Mesenchymal stem cell (in vitro differentiated cells and primary cell): ENCODE measurements at regions not wholly inside any gene's neighbourhood (a gene's known extent, or its start where the extent isn't known, plus 50 kb on each side); places are given as distances from the start of the nearest gene placed in this dataset.

Source experiments
- DNase-seq: peaks from one replicate; pipeline ENCODE4 v3.0.0-alpha.2; 2013
- H2AFZ ChIP-seq: one replicate; pipeline ENCODE4 v1.6.1; 2013; ENCODE audit warnings: low read depth, mild to moderate bottlenecking, control low read depth, inconsistent platforms, low read length, moderate library complexity
- H2AK5ac ChIP-seq: 2 replicates; pipeline ENCODE4 v1.6.1; 2013; ENCODE audit warnings: low read length, moderate library complexity, mild to moderate bottlenecking, inconsistent platforms; ENCODE audit not compliant: severe bottlenecking
- H2BK120ac ChIP-seq: one replicate; pipeline ENCODE4 v1.6.1; 2013; ENCODE audit warnings: low read depth, mild to moderate bottlenecking, inconsistent platforms, low read length, moderate library complexity
- H2BK12ac ChIP-seq, 2 experiments: one replicate each; pipeline ENCODE4 v1.6.1; 2013; ENCODE audit warnings: inconsistent platforms in 2 of 2, low read length in 2 of 2, mild to moderate bottlenecking in 2 of 2, moderate library complexity in 2 of 2, control low read depth in 1 of 2
- H2BK15ac ChIP-seq: one replicate; pipeline ENCODE4 v1.6.1; 2013; ENCODE audit warnings: mild to moderate bottlenecking, low read depth, inconsistent platforms; ENCODE audit not compliant: poor library complexity, severe bottlenecking
- H2BK5ac ChIP-seq: 2 replicates; pipeline ENCODE4 v1.6.1; 2013; ENCODE audit warnings: low read depth, mild to moderate bottlenecking, low read length, control low read depth, inconsistent platforms; ENCODE audit not compliant: poor library complexity, severe bottlenecking
- H3K14ac ChIP-seq, 2 experiments: one replicate each; pipeline ENCODE4 v1.6.1; 2013; ENCODE audit warnings: inconsistent platforms in 2 of 2, low read length in 2 of 2, control low read depth in 1 of 2, mild to moderate bottlenecking in 1 of 2, moderate library complexity in 1 of 2
- H3K18ac ChIP-seq, 2 experiments: one replicate each; pipeline ENCODE4 v1.6.1; 2013; ENCODE audit warnings: inconsistent platforms in 2 of 2, low read length in 2 of 2, control low read depth in 1 of 2, low read depth in 1 of 2, mild to moderate bottlenecking in 1 of 2
- H3K23ac ChIP-seq, 2 experiments: one replicate each; pipeline ENCODE4 v1.6.1; 2013; ENCODE audit warnings: inconsistent platforms in 2 of 2, low read length in 2 of 2, mild to moderate bottlenecking in 2 of 2, moderate library complexity in 2 of 2, control low read depth in 1 of 2
- H3K27ac ChIP-seq: 2 replicates; pipeline ENCODE4 v1.5.1; 2013; ENCODE audit warnings: mild to moderate bottlenecking, moderate library complexity, low read length, control low read depth, inconsistent platforms; ENCODE audit not compliant: poor library complexity, severe bottlenecking
- H3K27me3 ChIP-seq, 2 experiments: 2 replicates each; pipeline versions ENCODE4 v1.6.1 to v1.7.0; 2013; ENCODE audit warnings: low read length in 2 of 2, mild to moderate bottlenecking in 2 of 2, moderate library complexity in 2 of 2, control low read depth in 1 of 2, inconsistent platforms in 1 of 2; ENCODE audit not compliant: control insufficient read depth in 1 of 2, insufficient read depth in 1 of 2
- H3K36me3 ChIP-seq, 2 experiments: 2 replicates each; pipeline versions ENCODE4 v1.6.1 to v1.7.0; 2013; ENCODE audit warnings: low read length in 2 of 2, control low read depth in 1 of 2, inconsistent platforms in 1 of 2, low read depth in 1 of 2, mild to moderate bottlenecking in 1 of 2; ENCODE audit not compliant: insufficient read depth in 2 of 2, control insufficient read depth in 1 of 2
- H3K4ac ChIP-seq, 2 experiments: one replicate each; pipeline ENCODE4 v1.6.1; 2013; ENCODE audit warnings: inconsistent platforms in 2 of 2, low read length in 2 of 2, mild to moderate bottlenecking in 2 of 2, moderate library complexity in 2 of 2, control low read depth in 1 of 2, low read depth in 1 of 2
- H3K4me1 ChIP-seq: 2 replicates; pipeline ENCODE4 v1.6.1; 2013; ENCODE audit warnings: low read depth, low read length, control low read depth; ENCODE audit not compliant: control insufficient read depth, insufficient read depth
- H3K4me2 ChIP-seq: 2 replicates; pipeline ENCODE4 v1.6.1; 2013; ENCODE audit warnings: low read length, mild to moderate bottlenecking, inconsistent platforms; ENCODE audit not compliant: poor library complexity, severe bottlenecking
- H3K4me3 ChIP-seq, 2 experiments: 2 replicates each; pipeline versions ENCODE4 v1.5.1 to v1.7.0; 2013; ENCODE audit warnings: low read length in 2 of 2, mild to moderate bottlenecking in 2 of 2, control low read depth in 1 of 2, low read depth in 1 of 2; ENCODE audit not compliant: insufficient read depth in 1 of 2
- H3K79me1 ChIP-seq: replicated peaks from 2 replicates; pipeline ENCODE4 v1.6.1; 2013; ENCODE audit warnings: mild to moderate bottlenecking, control low read depth, low read length, inconsistent platforms; ENCODE audit not compliant: poor library complexity, severe bottlenecking
- H3K9ac ChIP-seq: 2 replicates; pipeline ENCODE4 v1.7.0; 2013; ENCODE audit warnings: mild to moderate bottlenecking, low read length, moderate library complexity
- H3K9me3 ChIP-seq: 2 replicates; pipeline ENCODE4 v1.7.0; 2013; ENCODE audit warnings: mild to moderate bottlenecking, low read length; ENCODE audit not compliant: control insufficient read depth
- H4K8ac ChIP-seq: one replicate; pipeline ENCODE4 v1.6.1; 2013; ENCODE audit warnings: inconsistent platforms, mild to moderate bottlenecking, low read length, moderate library complexity
- H4K91ac ChIP-seq: one replicate; pipeline ENCODE4 v1.6.1; 2013; ENCODE audit warnings: mild to moderate bottlenecking, low read length, inconsistent platforms
- WGBS: methylation state at CpG from one replicate; pipeline ENCODE4 v1.1.7; 2013; ENCODE audit warnings: mixed read lengths; 5-methylcytosine and 5-hydroxymethylcytosine counted together

DNA sequence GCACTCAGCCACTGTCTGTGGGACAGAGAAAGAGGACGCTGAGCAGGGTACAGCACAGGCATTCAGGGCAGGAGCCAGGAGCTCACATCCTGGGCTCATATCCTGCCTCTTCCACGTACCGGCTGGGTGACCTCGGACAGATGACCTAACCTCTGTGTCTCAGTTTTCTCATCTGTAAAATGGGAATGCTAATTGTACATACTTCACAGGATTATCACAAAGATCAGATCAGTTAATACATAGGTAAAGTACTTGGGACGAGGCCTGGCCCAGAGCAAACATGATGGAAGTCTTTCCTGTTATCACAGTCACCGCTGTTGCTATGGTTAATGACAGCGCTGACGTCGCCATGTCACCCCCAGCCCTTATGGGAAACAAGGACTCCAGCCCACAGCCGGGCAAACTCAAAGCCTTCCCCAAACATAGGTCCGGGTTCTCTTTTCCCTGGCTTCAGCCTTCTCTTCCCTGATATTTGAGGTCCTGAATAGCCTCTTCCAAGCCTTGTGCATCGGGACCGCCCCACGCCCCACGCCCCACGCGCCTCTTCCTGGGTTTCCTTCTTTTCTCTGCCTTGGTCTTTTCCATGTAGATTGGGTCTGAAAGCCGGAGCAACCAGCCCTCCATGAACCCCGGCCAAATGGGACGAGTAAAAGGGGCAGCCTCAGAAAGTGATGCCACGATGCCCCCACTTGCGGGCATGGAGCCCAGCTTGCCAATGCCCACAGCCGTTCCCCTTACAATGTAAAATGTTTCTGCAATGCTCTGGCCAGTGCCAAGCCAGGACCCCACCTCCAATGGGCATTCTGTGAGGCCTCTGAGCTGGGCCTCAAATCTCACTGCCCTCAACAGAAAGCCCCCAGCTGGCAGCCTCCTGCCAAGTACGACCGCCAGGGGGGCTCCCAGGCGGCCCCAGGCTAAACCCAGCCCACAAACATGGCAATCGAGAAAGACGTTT, 125.4 kb downstream of the RFLNA start:
- Histone ChIP-seq H2AK5ac (no peak overlapping the region), H2AFZ (no peak overlapping the region), H2BK12ac (peak overlapping the region; percentile 86 to 98), H3K79me1 (peaks cover 23% of the 10 kb centered on the region), H3K23ac (peak overlapping the region in 1 of 2 experiments; percentile 75), H2BK120ac (peak overlapping the region; percentile 64), H3K4me2 (no peak overlapping the region), H3K9me3 (no peaks in the 10 kb centered on the region), H3K4me1 (peaks cover 43% of the 10 kb centered on the region), H2BK15ac (peak overlapping the region; percentile 60), H3K27me3 (no peaks in the 10 kb centered on the region), H3K14ac (peak overlapping the region in 1 of 2 experiments; percentile 63), H4K91ac (peak overlapping the region; percentile 99), H3K9ac (no peak overlapping the region), H3K27ac (no peak overlapping the region), H3K36me3 (peaks cover 53 to 86% of the 10 kb centered on the region in 2 experiments), H2BK5ac (no peak overlapping the region), H3K4ac (peak overlapping the region; percentile 87 to 90), H3K18ac (peak overlapping the region; percentile 94 to 99), H3K4me3 (no peak overlapping the region), H4K8ac (peak overlapping the region; percentile 89)
- DNase-seq: no peak
- 96% methylated on average over 28 of the region's 28 CpGs for WGBS

- peak; percentile 98 for DNase-seq
- H3K9me3 ChIP-seq: no peaks in the 10 kb centered on the region
- no peak overlapping the region for H2BK5ac ChIP-seq
- peaks cover 22% of the 10 kb centered on the region for H3K79me1 ChIP-seq
- peaks cover 43% of the 10 kb centered on the region for H3K4me1 ChIP-seq
- H3K27ac ChIP-seq: peak overlapping the region; percentile 39
- peak overlapping the region; percentile 86 to 98 for H2BK12ac ChIP-seq
- H3K14ac ChIP-seq: peak overlapping the region in 1 of 2 experiments; percentile 23
- peak overlapping the region; percentile 89 for H4K8ac ChIP-seq
- H3K9ac ChIP-seq: no peak overlapping the region
- peak overlapping the region; percentile 87 to 90 for H3K4ac ChIP-seq
- peak overlapping the region in 1 of 2 experiments; percentile 75 for H3K23ac ChIP-seq
- peaks cover 49 to 88% of the 10 kb centered on the region in 2 experiments for H3K36me3 ChIP-seq
- H3K27me3 ChIP-seq: no peaks in the 10 kb centered on the region
- H2AFZ ChIP-seq: no peak overlapping the region
- H3K4me2 ChIP-seq: no peak overlapping the region
- no peak overlapping the region for H3K4me3 ChIP-seq
- peak overlapping the region; percentile 44 for H2BK15ac ChIP-seq
- H2AK5ac ChIP-seq: no peak overlapping the region
- 70% methylated on average over 21 of the region's 21 CpGs for WGBS
- H2BK120ac ChIP-seq: peak overlapping the region; percentile 39
- peak overlapping the region; percentile 94 to 98 for H3K18ac ChIP-seq
- H4K91ac ChIP-seq: peak overlapping the region; percentile 99
Observed at GRCh38 chr12:124419292-124420040, 124.6 kb downstream of the RFLNA start.

DNA sequence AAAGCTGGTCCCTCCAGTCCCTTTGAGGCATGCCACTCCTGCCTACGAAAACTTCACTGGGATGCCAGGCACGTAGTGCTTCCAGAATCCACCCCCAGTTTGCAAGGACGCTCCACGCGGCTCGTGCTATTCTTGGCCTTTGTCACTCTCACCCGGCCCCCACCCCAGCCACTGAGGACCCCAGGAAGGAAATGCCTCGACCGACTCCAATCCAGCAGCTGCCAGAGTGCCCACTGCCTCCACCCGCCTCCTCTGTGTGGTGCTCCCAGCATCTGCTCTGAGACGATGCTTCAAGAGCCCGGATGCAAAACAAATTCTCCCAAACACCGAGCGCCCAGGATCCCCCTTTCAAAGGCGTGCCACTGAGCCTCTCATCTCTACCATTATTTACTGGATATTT, 123.9 kb downstream of the RFLNA start:
- no peak overlapping the region for H3K4me2 ChIP-seq
- peaks cover 42 to 89% of the 10 kb centered on the region in 2 experiments for H3K36me3 ChIP-seq
- no peak overlapping the region for H2AK5ac ChIP-seq
- peak overlapping the region; percentile 16 for H3K27ac ChIP-seq
- no peak for DNase-seq
- no peaks in the 10 kb centered on the region for H3K27me3 ChIP-seq
- H2AFZ ChIP-seq: no peak overlapping the region
- H3K18ac ChIP-seq: peak overlapping the region; percentile 0 to 64
- no peak overlapping the region for H3K4ac ChIP-seq
- H4K8ac ChIP-seq: no peak overlapping the region
- no peaks in the 10 kb centered on the region for H3K9me3 ChIP-seq
- H3K9ac ChIP-seq: no peak overlapping the region
- no peak overlapping the region for H2BK5ac ChIP-seq
- peaks cover 42% of the 10 kb centered on the region for H3K4me1 ChIP-seq
- no peak overlapping the region for H3K4me3 ChIP-seq
- 97% methylated on average over 15 of the region's 15 CpGs for WGBS
- H3K14ac ChIP-seq: no peak overlapping the region
- no peak overlapping the region for H3K23ac ChIP-seq
- no peak overlapping the region for H2BK15ac ChIP-seq
- H3K79me1 ChIP-seq: peaks cover 21% of the 10 kb centered on the region
- no peak overlapping the region for H4K91ac ChIP-seq
- H2BK12ac ChIP-seq: peak overlapping the region in 1 of 2 experiments; percentile 40
- H2BK120ac ChIP-seq: no peak overlapping the region

- H2AK5ac ChIP-seq: no peak overlapping the region
- H3K27ac ChIP-seq: no peak overlapping the region
- no peak overlapping the region for H3K14ac ChIP-seq
- H3K4me1 ChIP-seq: peaks cover 36% of the 10 kb centered on the region
- peak overlapping the region; percentile 43 for H4K91ac ChIP-seq
- H2BK120ac ChIP-seq: no peak overlapping the region
- DNase-seq: no peak
- no peak overlapping the region for H2BK5ac ChIP-seq
- H3K4me2 ChIP-seq: no peak overlapping the region
- H2BK12ac ChIP-seq: no peak overlapping the region
- no peak overlapping the region for H3K23ac ChIP-seq
- no peaks in the 10 kb centered on the region for H3K27me3 ChIP-seq
- H3K9ac ChIP-seq: no peak overlapping the region
- H3K9me3 ChIP-seq: no peaks in the 10 kb centered on the region
- H3K36me3 ChIP-seq: peaks cover 41 to 93% of the 10 kb centered on the region in 2 experiments
- H3K18ac ChIP-seq: no peak overlapping the region
- H3K4ac ChIP-seq: no peak overlapping the region
- 95% methylated on average over 12 of the region's 13 CpGs for WGBS
- no peak overlapping the region for H2BK15ac ChIP-seq
- H3K79me1 ChIP-seq: peaks cover 24% of the 10 kb centered on the region
- no peak overlapping the region for H2AFZ ChIP-seq
- H3K4me3 ChIP-seq: no peak overlapping the region
- no peak overlapping the region for H4K8ac ChIP-seq
Observed at GRCh38 chr12:124418156-124418555, 123.3 kb downstream of the RFLNA start.
